HepG2 (cell line): ENCODE measurements at regions not wholly inside any gene's neighbourhood (a gene's known extent, or its start where the extent isn't known, plus 50 kb on each side); places are given as distances from the start of the nearest gene placed in this dataset.

Experiments
- ATAC-seq: fragments of 200-7000 bp; cut with Tn5 transposase; 3 replicates; pipeline ENCODE4 v1.9.1; 2020; ENCODE audit warnings: mild to moderate bottlenecking, moderate library complexity
- BruUV-seq: library from RNA; stranded (reverse); fragments of 400-500 nt; replicated peaks from 2 replicates; lab custom pipeline; 2021; lab: Mats Ljungman, UMichigan
- CTCF ChIA-PET: fragments of 300-600 bp; formaldehyde crosslinking; extraction: SDS; loops from one replicate; lab custom pipeline; 2021; ENCODE audit warnings: low total read pairs, inconsistent platforms, low intra/inter-chr PET ratio; lab: Yijun Ruan, JAX
- POLR2A ChIA-PET: fragments of 350-600 bp; sonication (Branson Sonifier 250); formaldehyde crosslinking; loops from one replicate; lab custom pipeline; 2020; ENCODE audit warnings: antibody characterized with exemption, inconsistent platforms; lab: Yijun Ruan, JAX
- DNase-seq: peaks from one replicate; pipeline ENCODE4 v3.0.0-alpha.2; 2015; ENCODE audit warnings: low spot score
- FAIRE-seq: peaks from 3 replicates; lab custom pipeline; 2011; peaks lifted over from hg19 to GRCh38; lab: Jason Lieb, UNC
- H2AFZ ChIP-seq: one replicate; pipeline ENCODE4 v1.6.1; 2011; ENCODE audit warnings: low read length, inconsistent platforms
- H3K27ac ChIP-seq: fragments of 300-600 bp; 3 replicates; pipeline ENCODE4 v1.8.0; 2011; ENCODE audit warnings: mixed run types, mild to moderate bottlenecking, mixed read lengths, low read length, inconsistent platforms; ENCODE audit not compliant: insufficient read depth; ENCODE audit errors: extremely low read length
- H3K27me3 ChIP-seq, 2 experiments: fragments of 200-600 bp in 1 of 2; 2 replicates in 1 of 2; 3 replicates in 1 of 2; pipeline versions ENCODE4 v1.6.0 to v1.8.0; 2011; ENCODE audit warnings: low read length in 2 of 2, mild to moderate bottlenecking in 2 of 2, moderate library complexity in 2 of 2, inconsistent platforms in 1 of 2; ENCODE audit not compliant: insufficient read depth in 2 of 2, control insufficient read depth in 1 of 2
- H3K36me3 ChIP-seq, 2 experiments: fragments of 200-600 bp in 1 of 2; replicated peaks in 1 of 2; 2 replicates in 1 of 2; 3 replicates in 1 of 2; pipeline versions ENCODE4 v1.5.1 to v1.8.0; 2011; ENCODE audit warnings: low read length in 2 of 2, inconsistent platforms in 1 of 2; ENCODE audit not compliant: insufficient read depth in 2 of 2, control insufficient read depth in 1 of 2
- H3K4me1 ChIP-seq: 2 replicates; pipeline ENCODE4 v1.5.1; 2012; ENCODE audit warnings: low read length, inconsistent platforms; ENCODE audit not compliant: insufficient read depth
- H3K4me2 ChIP-seq: 2 replicates; pipeline ENCODE4 v1.6.0; 2011; ENCODE audit warnings: low read depth, low read length, inconsistent platforms
- H3K4me3 ChIP-seq, 3 experiments: fragments of 200-600 bp in 1 of 3; sonication (generic), shearing (Covaris generic) in 1 of 3; replicated peaks in 1 of 3; 2 replicates each; pipeline ENCODE4 v1.5.1; 2011 to 2016; ENCODE audit warnings: low read length in 3 of 3, inconsistent platforms in 2 of 3, low read depth in 2 of 3, mild to moderate bottlenecking in 2 of 3, control low read depth in 1 of 3, mixed read lengths in 1 of 3; ENCODE audit not compliant: insufficient read depth in 1 of 3
- H3K79me2 ChIP-seq: one replicate; pipeline ENCODE4 v1.6.1; 2011; ENCODE audit warnings: low read length, inconsistent platforms; ENCODE audit not compliant: insufficient read depth
- H3K9ac ChIP-seq: 2 replicates; pipeline ENCODE4 v1.6.0; 2011; ENCODE audit warnings: mild to moderate bottlenecking, low read depth, low read length, inconsistent platforms; ENCODE audit not compliant: insufficient read depth
- H3K9me3 ChIP-seq: 2 replicates; pipeline ENCODE4 v1.5.1; 2012; ENCODE audit warnings: mild to moderate bottlenecking, low read length
- H4K20me1 ChIP-seq: 2 replicates; pipeline ENCODE4 v1.6.0; 2011; ENCODE audit warnings: inconsistent platforms, mild to moderate bottlenecking, low read length, moderate library complexity; ENCODE audit not compliant: insufficient read depth
- HOXA9 ChIP-seq: sonication (generic); formaldehyde crosslinking; IDR thresholded peaks from 2 replicates; pipeline ENCODE4 v1.8.1; 2022; ENCODE audit warnings: missing genetic modification reagents, mild to moderate bottlenecking, moderate library complexity, borderline replicate concordance
- SYNCRIP ChIP-seq: fragments of 200-400 bp; formaldehyde crosslinking; IDR thresholded peaks from 2 replicates; pipeline ENCODE4 v1.6.1; 2018; ENCODE audit warnings: mild to moderate bottlenecking, low read depth, low read length; ENCODE audit not compliant: insufficient read depth
- ZNF263 ChIP-seq: sonication (generic); formaldehyde crosslinking; IDR thresholded peaks from 2 replicates; pipeline ENCODE4 v1.4.0; 2020; ENCODE audit warnings: missing genetic modification reagents
- WGBS: methylation state at CpG from one replicate; pipeline ENCODE4 v1.1.6; 2017; ENCODE audit warnings: low lambda C conversion rate; 5-methylcytosine and 5-hydroxymethylcytosine counted together
- in situ Hi-C: cut with HindIII; loops from 2 replicates; pipeline ENCODE4 v1.10.0; 2017; ENCODE audit warnings: low pct_unique_long_range_greater_than_20kb; ENCODE audit not compliant: extremely low pct_ligation_motif_present
- intact Hi-C: fragments of 100-400 bp; cut with micrococcal nuclease; formaldehyde crosslinking; loops from one replicate; pipeline ENCODE4 v1.10.0; 2022; ENCODE audit not compliant: unreplicated experiment
- TF ChIP-seq, protein P1 (sequence below): IDR thresholded peaks from 2 replicates; pipeline ENCODE4 v1.6.1; 2016
- TF ChIP-seq, protein P2 (sequence below): sonication (generic); formaldehyde crosslinking; IDR thresholded peaks from 2 replicates; pipeline ENCODE4 v1.4.0; 2020; ENCODE audit warnings: missing genetic modification reagents
- TF ChIP-seq, protein P3 (sequence below): sonication (generic); formaldehyde crosslinking; IDR thresholded peaks from 2 replicates; pipeline ENCODE4 v1.4.0; 2020; ENCODE audit warnings: missing genetic modification reagents

DNA sequence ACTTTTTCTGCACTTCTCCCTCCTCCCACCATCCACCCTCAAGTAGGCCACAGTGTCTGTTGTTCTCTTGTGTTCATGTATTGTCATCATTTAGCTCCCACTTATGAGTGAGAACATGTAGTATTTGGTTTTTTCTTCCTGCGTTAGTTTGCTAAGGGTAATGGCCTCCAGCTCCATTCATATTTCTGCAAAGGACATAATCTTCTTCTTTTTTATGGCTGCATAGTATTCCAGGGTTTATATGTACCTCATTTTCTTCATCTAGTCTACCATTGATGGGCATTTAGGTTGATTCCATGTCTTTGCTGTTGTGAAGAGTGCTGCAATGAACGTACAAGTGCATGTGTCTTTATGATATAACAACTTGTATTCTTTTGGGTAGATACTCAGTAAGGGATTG is 230.4 kb downstream of the ARL4A start:
- TF ChIP-seq SYNCRIP (no peak), HOXA9 (CRISPR knock-in tag) (no peak), ZNF263 (CRISPR knock-in tag) (no peak)
- TF ChIP-seq, protein P1, sequence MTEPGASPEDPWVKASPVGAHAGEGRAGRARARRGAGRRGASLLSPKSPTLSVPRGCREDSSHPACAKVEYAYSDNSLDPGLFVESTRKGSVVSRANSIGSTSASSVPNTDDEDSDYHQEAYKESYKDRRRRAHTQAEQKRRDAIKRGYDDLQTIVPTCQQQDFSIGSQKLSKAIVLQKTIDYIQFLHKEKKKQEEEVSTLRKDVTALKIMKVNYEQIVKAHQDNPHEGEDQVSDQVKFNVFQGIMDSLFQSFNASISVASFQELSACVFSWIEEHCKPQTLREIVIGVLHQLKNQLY (CRISPR knock-in tag): no peak
- TF ChIP-seq, protein P2, sequence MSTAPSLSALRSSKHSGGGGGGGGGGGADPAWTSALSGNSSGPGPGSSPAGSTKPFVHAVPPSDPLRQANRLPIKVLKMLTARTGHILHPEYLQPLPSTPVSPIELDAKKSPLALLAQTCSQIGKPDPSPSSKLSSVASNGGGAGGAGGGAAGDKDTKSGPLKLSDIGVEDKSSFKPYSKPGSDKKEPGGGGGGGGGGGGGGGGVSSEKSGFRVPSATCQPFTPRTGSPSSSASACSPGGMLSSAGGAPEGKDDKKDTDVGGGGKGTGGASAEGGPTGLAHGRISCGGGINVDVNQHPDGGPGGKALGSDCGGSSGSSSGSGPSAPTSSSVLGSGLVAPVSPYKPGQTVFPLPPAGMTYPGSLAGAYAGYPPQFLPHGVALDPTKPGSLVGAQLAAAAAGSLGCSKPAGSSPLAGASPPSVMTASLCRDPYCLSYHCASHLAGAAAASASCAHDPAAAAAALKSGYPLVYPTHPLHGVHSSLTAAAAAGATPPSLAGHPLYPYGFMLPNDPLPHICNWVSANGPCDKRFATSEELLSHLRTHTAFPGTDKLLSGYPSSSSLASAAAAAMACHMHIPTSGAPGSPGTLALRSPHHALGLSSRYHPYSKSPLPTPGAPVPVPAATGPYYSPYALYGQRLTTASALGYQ (CRISPR knock-in tag): no peak
- TF ChIP-seq, protein P3, sequence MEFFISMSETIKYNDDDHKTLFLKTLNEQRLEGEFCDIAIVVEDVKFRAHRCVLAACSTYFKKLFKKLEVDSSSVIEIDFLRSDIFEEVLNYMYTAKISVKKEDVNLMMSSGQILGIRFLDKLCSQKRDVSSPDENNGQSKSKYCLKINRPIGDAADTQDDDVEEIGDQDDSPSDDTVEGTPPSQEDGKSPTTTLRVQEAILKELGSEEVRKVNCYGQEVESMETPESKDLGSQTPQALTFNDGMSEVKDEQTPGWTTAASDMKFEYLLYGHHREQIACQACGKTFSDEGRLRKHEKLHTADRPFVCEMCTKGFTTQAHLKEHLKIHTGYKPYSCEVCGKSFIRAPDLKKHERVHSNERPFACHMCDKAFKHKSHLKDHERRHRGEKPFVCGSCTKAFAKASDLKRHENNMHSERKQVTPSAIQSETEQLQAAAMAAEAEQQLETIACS: no peak
- TF ChIP-seq, all 625 proteins: peak for 0
- in situ Hi-C loops: no loop called here
- intact Hi-C loops: no loop called here
- DNase-seq (no peak), FAIRE-seq (no peak), ATAC-seq (no peak)
- no peak overlapping the region for H3K27ac ChIP-seq
- CTCF ChIA-PET: no interaction called here
- H4K20me1 ChIP-seq: no peaks in the 10 kb centered on the region
- H3K79me2 ChIP-seq: no peaks in the 10 kb centered on the region
- H3K36me3 ChIP-seq: no peaks in the 10 kb centered on the region
- no peak overlapping the region for H3K9ac ChIP-seq
- POLR2A ChIA-PET: no interaction called here
- H3K4me1 ChIP-seq: no peaks in the 10 kb centered on the region
- no peak overlapping the region for H3K4me2 ChIP-seq
- 61% methylated on average over 2 of the region's 2 CpGs for WGBS
- BruUV-seq: no TSS peak
- H3K27me3 ChIP-seq: peaks cover 0 to 1% of the 10 kb centered on the region in 2 experiments; a peak in 1 of 5 replicates
- H3K9me3 ChIP-seq: no peaks in the 10 kb centered on the region
- no peak overlapping the region for H3K4me3 ChIP-seq
- H2AFZ ChIP-seq: no peak overlapping the region
